ENCODE measurements at regions not wholly inside any gene's neighbourhood (a gene's known extent, or its start where the extent isn't known, plus 50 kb on each side); places are given as distances from the start of the nearest gene placed in this dataset.

GRCh38 chr17:33491871-33492481 lies 198.9 kb upstream of the ASIC2 start:
- TF ChIP-seq CTCF (IDR thresholded peaks at IDR 0.05) (no peak), POLR2A (IDR thresholded peaks at IDR 0.05) (no peak), EP300 (IDR thresholded peaks at IDR 0.05) (no peak)
